Transverse colon (tissue), 4 donors: ENCODE measurements at regions not wholly inside any gene's neighbourhood (a gene's known extent, or its start where the extent isn't known, plus 50 kb on each side); places are given as distances from the start of the nearest gene placed in this dataset.

Experiments
- CTCF ChIP-seq, 5 experiments: fragments of 200-600 bp in 3 of 5; fragments of 450-650 bp in 2 of 5; sonication (generic) in 3 of 5; IDR thresholded peaks; 1 replicate in 2 of 5; 2 replicates in 3 of 5; pipeline ENCODE4 v1.5.1; 2016 to 2017; ENCODE audit warnings: antibody characterized with exemption in 5 of 5, inconsistent platforms in 3 of 5, mild to moderate bottlenecking in 2 of 5, moderate library complexity in 1 of 5
- EP300 ChIP-seq: sonication (generic); formaldehyde crosslinking; IDR thresholded peaks from one replicate; pipeline ENCODE4 v1.6.1; 2017; ENCODE audit warnings: antibody characterized with exemption, low read depth
- POLR2A ChIP-seq: fragments of 450-650 bp; IDR thresholded peaks from one replicate; pipeline ENCODE4 v1.6.1; 2016; ENCODE audit warnings: antibody characterized with exemption, mild to moderate bottlenecking, moderate library complexity
- POLR2AphosphoS5 ChIP-seq, 3 donors: sonication (generic); formaldehyde crosslinking; IDR thresholded peaks; one replicate each; pipeline ENCODE4 v1.6.1; 2016; ENCODE audit warnings: antibody characterized with exemption in 3 of 3

- no peak for TF ChIP-seq POLR2AphosphoS5 (IDR thresholded peaks at IDR 0.05)
- no peak for TF ChIP-seq CTCF (IDR thresholded peaks at IDR 0.05)
- no peak for TF ChIP-seq EP300
- no peak for TF ChIP-seq POLR2A
These were observed 106.7 kb downstream of the KDM5D start for GRCh38 chrY:19637651-19638347.
